GM10248 (cell line): ENCODE measurements at regions not wholly inside any gene's neighbourhood (a gene's known extent, or its start where the extent isn't known, plus 50 kb on each side); places are given as distances from the start of the nearest gene placed in this dataset.

Experiments used
- CTCF ChIA-PET: fragments of 300-600 bp; sonication (Branson Sonifier 250); formaldehyde crosslinking; extraction: SDS; loops from one replicate; lab custom pipeline; 2021; ENCODE audit warnings: antibody characterized with exemption; lab: Yijun Ruan, JAX
- POLR2A ChIA-PET: fragments of 350-650 bp; sonication (Branson Sonifier 250); formaldehyde crosslinking; extraction: SDS; loops from one replicate; lab custom pipeline; 2020; ENCODE audit warnings: antibody characterized with exemption; lab: Yijun Ruan, JAX
- DNase-seq: peaks from one replicate; pipeline ENCODE4 v3.0.0; 2012; ENCODE audit errors: extremely low spot score
- TF ChIP-seq, protein P1 (sequence below): IDR thresholded peaks from 2 replicates; pipeline ENCODE4 v1.5.1; 2012; ENCODE audit warnings: mild to moderate bottlenecking, low read depth; ENCODE audit errors: extremely low read depth, missing control alignments, control extremely low read depth

DNA sequence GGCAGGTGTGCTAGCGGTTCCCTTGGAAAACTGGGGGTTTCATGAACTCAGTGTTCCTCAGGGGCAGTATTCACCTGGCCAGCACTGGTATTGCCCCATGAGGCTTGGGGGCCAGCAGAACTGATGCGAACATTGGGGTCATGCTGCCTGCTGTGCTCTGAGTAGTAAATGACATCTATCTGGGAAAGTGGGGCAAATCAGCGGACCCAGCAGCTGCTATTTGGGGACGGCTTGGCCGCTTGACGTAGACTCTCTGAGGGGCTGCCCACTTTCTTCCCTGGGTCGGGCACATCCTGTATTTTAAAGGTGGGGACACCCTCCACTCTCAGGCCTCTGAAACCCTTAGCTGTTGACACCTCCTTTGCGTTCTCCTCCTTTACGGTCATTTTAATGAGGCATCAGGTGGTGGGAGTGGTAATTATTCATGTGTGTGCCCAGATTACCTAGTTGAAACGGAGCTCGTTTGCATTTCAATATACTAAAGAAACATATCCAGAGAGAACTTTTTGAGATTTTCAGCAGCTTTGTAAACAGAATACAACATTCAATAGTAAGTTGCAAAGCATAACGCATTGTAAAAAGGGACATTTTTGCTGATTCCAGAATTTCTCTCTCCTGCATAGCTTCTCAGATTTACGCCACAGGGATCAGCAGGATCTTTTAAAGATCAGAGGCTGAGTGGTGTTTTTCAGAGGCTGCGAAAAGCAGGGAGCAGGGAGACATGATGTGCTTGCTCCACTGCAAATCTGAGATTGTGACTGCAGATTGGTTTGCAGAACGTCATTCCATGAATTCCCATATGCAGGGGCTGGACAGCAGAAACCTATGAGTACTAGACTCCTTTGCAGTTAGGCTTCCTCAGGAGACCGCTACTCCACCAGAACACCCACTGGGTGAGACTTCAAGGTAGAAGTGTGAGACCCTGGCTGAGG lies 56.8 kb upstream of the ZFR start:
- TF ChIP-seq, protein P1, sequence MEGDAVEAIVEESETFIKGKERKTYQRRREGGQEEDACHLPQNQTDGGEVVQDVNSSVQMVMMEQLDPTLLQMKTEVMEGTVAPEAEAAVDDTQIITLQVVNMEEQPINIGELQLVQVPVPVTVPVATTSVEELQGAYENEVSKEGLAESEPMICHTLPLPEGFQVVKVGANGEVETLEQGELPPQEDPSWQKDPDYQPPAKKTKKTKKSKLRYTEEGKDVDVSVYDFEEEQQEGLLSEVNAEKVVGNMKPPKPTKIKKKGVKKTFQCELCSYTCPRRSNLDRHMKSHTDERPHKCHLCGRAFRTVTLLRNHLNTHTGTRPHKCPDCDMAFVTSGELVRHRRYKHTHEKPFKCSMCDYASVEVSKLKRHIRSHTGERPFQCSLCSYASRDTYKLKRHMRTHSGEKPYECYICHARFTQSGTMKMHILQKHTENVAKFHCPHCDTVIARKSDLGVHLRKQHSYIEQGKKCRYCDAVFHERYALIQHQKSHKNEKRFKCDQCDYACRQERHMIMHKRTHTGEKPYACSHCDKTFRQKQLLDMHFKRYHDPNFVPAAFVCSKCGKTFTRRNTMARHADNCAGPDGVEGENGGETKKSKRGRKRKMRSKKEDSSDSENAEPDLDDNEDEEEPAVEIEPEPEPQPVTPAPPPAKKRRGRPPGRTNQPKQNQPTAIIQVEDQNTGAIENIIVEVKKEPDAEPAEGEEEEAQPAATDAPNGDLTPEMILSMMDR = no peak
- ChIA-PET POLR2A (interaction anchor here (0.7 kb wide), 1 partner anchor 25 kb away, joined by 9 read pairs; no protein-coding TSS in a partner anchor), CTCF (interaction anchor here (0.8 to 4.7 kb wide), 2 partner anchors 12 to 89 kb away, joined by 4 to 40 read pairs; no protein-coding TSS in a partner anchor)
- no peak for DNase-seq

DNA sequence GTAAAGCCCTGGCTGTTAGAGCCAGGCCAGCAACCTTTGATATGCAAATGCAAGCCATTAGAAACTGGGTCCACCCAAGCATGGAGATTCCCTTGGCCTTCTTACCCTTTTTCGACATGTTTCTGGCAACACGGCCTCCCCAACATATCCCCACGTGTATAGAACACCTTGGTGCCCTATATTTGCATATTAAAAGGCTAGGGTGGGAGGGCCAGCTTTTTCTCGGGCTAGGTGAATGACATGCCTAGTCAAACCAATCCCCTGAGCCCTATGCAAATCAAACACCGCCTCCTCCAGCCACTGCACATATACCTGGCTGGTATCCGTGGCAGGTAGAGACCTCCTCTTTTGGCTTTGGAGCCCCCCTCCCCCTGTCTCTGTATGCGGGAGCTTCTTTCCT lies 55.6 kb upstream of the ZFR start:
- DNase-seq = no peak
- TF ChIP-seq, protein P1 = no peak
- POLR2A ChIA-PET = interaction anchor here (0.7 kb wide), 1 partner anchor 26 kb away, joined by 9 read pairs; no protein-coding TSS in a partner anchor
- CTCF ChIA-PET = interaction anchor here (0.9 to 4.7 kb wide), 3 partner anchors 11 to 90 kb away, joined by 3 to 40 read pairs (median 7); no protein-coding TSS in a partner anchor

DNA sequence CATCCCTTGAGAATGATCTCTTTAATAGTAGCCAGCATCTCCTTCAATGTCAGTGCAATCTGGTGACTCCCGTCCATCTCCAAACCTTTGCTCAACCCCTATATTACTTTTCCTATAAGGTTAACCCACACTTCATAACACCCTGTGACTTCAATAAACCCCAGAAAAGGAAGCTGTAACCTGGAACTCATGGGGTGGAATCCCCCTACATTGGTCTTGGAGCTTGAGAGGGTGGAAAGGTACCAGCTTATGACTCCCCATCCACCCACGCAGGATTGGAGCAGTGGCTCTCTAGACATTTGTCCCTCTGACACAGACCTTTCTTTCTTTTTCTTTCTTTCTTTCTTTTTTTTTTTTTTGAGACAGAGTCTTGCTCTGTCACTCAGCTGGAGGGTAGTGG lies 54.7 kb upstream of the ZFR start:
- POLR2A ChIA-PET = no interaction called here
- CTCF ChIA-PET = interaction anchor here (0.9 to 4.7 kb wide), 4 partner anchors 9 to 91 kb away, joined by 3 to 40 read pairs (median 6); no protein-coding TSS in a partner anchor
- DNase-seq = no peak

DNA sequence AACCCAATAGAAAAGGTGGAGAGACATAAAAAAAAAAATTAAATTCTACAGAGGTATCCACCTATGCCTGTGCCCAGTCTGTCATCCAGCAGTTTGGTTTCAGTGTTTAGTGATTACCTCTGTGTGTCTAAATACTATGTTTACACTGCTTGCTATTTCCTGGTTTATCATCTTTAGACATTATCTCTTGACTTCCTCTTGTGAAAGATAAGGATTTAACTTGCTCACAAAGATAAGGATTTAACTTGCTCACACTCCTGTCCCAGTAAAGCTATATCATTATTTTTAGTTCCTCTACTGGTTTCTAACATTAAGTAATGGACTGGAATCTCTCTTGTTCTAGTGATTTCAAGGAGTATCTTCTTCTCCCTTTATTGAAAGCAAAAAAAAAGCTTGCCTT lies 53.9 kb upstream of the ZFR start:
- no peak for DNase-seq
- CTCF ChIA-PET = interaction anchor here (1.4 to 4.7 kb wide), 5 partner anchors 8 to 114 kb away, joined by 3 to 40 read pairs (median 5); no protein-coding TSS in a partner anchor

More for the DNA sequence above, 54.7 kb upstream of the ZFR start:
- TF ChIP-seq, protein P1 = no peak

DNA sequence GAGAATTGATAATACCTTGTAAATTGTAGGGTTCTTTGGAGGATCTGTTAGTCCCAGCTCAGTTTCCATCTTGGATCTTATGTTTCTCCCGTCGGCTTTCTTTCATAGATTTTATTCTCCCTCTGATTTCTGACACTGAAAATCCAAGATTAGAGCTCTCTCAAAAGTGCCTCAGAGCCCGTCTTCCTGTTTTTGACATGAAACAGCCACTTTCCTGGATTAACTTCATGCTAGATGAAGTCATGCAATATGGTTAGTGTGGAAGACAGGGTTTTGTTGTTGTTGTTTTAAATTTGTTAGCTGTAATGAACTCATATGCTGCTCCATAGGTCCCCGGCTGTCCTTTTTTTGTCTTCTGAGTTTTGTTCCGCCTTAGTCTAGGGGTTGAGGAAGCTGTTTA lies 51.6 kb upstream of the ZFR start:
- no peak for DNase-seq
- ChIA-PET POLR2A (no interaction called here), CTCF (interaction anchor here (1.3 to 4.3 kb wide), 5 partner anchors 9 to 94 kb away, joined by 3 to 39 read pairs (median 6); no protein-coding TSS in a partner anchor)
- TF ChIP-seq, protein P1 = no peak

More for the DNA sequence above, 53.9 kb upstream of the ZFR start:
- POLR2A ChIA-PET = interaction anchor here (0.5 kb wide), 1 partner anchor 74 kb away, joined by 3 read pairs; no protein-coding TSS in a partner anchor
- TF ChIP-seq, protein P1 = no peak

DNA sequence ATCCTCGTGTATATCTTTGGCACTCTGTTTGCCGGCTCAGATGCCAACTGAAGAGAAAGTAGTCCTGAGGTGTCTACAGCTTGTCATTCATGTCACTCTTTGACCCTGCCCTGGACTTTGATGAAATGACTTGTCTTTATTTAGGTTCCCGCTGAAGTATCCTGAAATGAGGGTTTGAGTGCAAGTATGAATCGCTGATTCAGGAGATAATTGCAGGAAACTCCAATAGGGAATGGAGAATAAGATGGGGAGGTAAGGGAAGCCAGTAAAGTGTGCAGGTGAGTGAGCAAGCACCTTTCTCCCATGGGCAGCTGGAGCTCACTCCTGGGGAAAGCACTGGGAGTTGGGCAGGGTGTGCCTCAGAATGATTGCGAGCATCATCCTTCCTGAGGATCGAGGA lies 50.3 kb upstream of the ZFR start:
- no peak for DNase-seq
- CTCF ChIA-PET = interaction anchor here (0.7 to 4.3 kb wide), 4 partner anchors 16 to 119 kb away, joined by 3 to 39 read pairs (median 6); no protein-coding TSS in a partner anchor
- TF ChIP-seq, protein P1 = no peak
- POLR2A ChIA-PET = no interaction called here
